Tibial nerve (tissue), 4 donors: ENCODE measurements at regions not wholly inside any gene's neighbourhood (a gene's known extent, or its start where the extent isn't known, plus 50 kb on each side); places are given as distances from the start of the nearest gene placed in this dataset.
A peak's percentile ranks its signal among the peaks of the same experiment; 100 is the strongest.

Source experiments
- DNase-seq, 2 donors: peaks; one replicate each; pipeline ENCODE4 v3.0.0-alpha.2; 2019; ENCODE audit warnings: low spot score in 2 of 2
- H3K27ac ChIP-seq, 4 donors: fragments of 200-600 bp; sonication (generic) in 3 of 4; one replicate each; pipeline ENCODE4 v1.5.1; 2017 to 2019; ENCODE audit warnings: mild to moderate bottlenecking in 1 of 4
- H3K27me3 ChIP-seq, 2 donors: fragments of 200-600 bp; sonication (generic) in 1 of 2; one replicate each; pipeline versions ENCODE4 v1.5.1 to v1.6.0; 2017 to 2019
- H3K36me3 ChIP-seq, 3 donors: fragments of 200-600 bp; sonication (generic); one replicate each; pipeline ENCODE4 v1.5.1; 2018 to 2019
- H3K4me1 ChIP-seq, 4 donors: fragments of 200-600 bp; sonication (generic) in 3 of 4; one replicate each; pipeline ENCODE4 v1.5.1; 2017 to 2019
- H3K4me3 ChIP-seq, 4 donors: fragments of 200-600 bp; sonication (generic) in 3 of 4; one replicate each; pipeline ENCODE4 v1.5.1; 2017 to 2019; ENCODE audit warnings: mild to moderate bottlenecking in 1 of 4, moderate library complexity in 1 of 4
- H3K9me3 ChIP-seq, 4 donors: fragments of 200-600 bp; sonication (generic) in 3 of 4; one replicate each; pipeline ENCODE4 v1.5.1; 2017 to 2019
- CTCF ChIP-seq, 5 experiments: fragments of 200-600 bp in 3 of 5; fragments of 450-650 bp in 2 of 5; sonication (generic) in 3 of 5; IDR thresholded peaks; one replicate each; pipeline ENCODE4 v1.5.1; 2016 to 2019; ENCODE audit warnings: antibody characterized with exemption in 5 of 5, mild to moderate bottlenecking in 3 of 5, moderate library complexity in 2 of 5
- EP300 ChIP-seq, 2 donors: sonication (generic); formaldehyde crosslinking; IDR thresholded peaks; one replicate each; pipeline ENCODE4 v1.6.1; 2017; ENCODE audit warnings: antibody characterized with exemption in 2 of 2, mild to moderate bottlenecking in 1 of 2
- POLR2A ChIP-seq, 2 donors: fragments of 450-650 bp; IDR thresholded peaks; one replicate each; pipeline ENCODE4 v1.6.1; 2017; ENCODE audit warnings: antibody characterized with exemption in 2 of 2, mild to moderate bottlenecking in 2 of 2, moderate library complexity in 2 of 2
- WGBS, 2 donors: methylation state at CpG; one replicate each; pipeline ENCODE4 v1.1.5; 2018; 5-methylcytosine and 5-hydroxymethylcytosine counted together

- no peaks in the 10 kb centered on the region for H3K36me3 ChIP-seq
- no peaks in the 10 kb centered on the region for H3K27me3 ChIP-seq
- DNase-seq, result no peak
- no peak for TF ChIP-seq POLR2A (IDR thresholded peaks at IDR 0.05)
- no peak for TF ChIP-seq EP300 (IDR thresholded peaks at IDR 0.05)
- TF ChIP-seq CTCF (IDR thresholded peaks at IDR 0.05), result no peak
- no peaks in the 10 kb centered on the region for H3K9me3 ChIP-seq
- WGBS, 2 donors, result 13 to 19% methylated on average over 1 of the region's 1 CpG
- peak overlapping the region in 1 of 4 donors; percentile 5 for H3K27ac ChIP-seq
- H3K4me3 ChIP-seq, result no peak overlapping the region
- peaks cover 0 to 3% (median 0%) of the 10 kb centered on the region in 4 donors for H3K4me1 ChIP-seq
These were observed 70.7 kb downstream of the SOX2 start for GRCh38 chr3:181782306-181782954.

- no peak overlapping the region for H3K4me3 ChIP-seq
- no peaks in the 10 kb centered on the region for H3K27me3 ChIP-seq
- WGBS, 2 donors, result 34 to 40% methylated on average over 7 of the region's 7 CpGs
- peak overlapping the region in 2 of 4 donors; percentile 60 to 65 for H3K27ac ChIP-seq
- TF ChIP-seq POLR2A (IDR thresholded peaks at IDR 0.05) (no peak), EP300 (IDR thresholded peaks at IDR 0.05) (no peak), CTCF (IDR thresholded peaks at IDR 0.05) (no peak)
- H3K36me3 ChIP-seq, result no peaks in the 10 kb centered on the region
- no peak for DNase-seq
- H3K4me1 ChIP-seq, result peaks cover 0 to 12% (median 3%) of the 10 kb centered on the region in 4 donors
- H3K9me3 ChIP-seq, result no peaks in the 10 kb centered on the region
These were observed 78.8 kb downstream of the SOX2 start for GRCh38 chr3:181790561-181790960.

- Histone ChIP-seq H3K27me3 (no peaks in the 10 kb centered on the region), H3K36me3 (no peaks in the 10 kb centered on the region), H3K4me3 (no peak overlapping the region), H3K9me3 (no peaks in the 10 kb centered on the region), H3K27ac (peak overlapping the region in 3 of 4 donors; percentile 4 to 65 (median 60)), H3K4me1 (peaks cover 0 to 12% (median 3%) of the 10 kb centered on the region in 4 donors)
- no peak for DNase-seq
- no peak for TF ChIP-seq POLR2A (IDR thresholded peaks at IDR 0.05)
- no peak for TF ChIP-seq CTCF (IDR thresholded peaks at IDR 0.05)
- TF ChIP-seq EP300 (IDR thresholded peaks at IDR 0.05), result no peak
- WGBS, 2 donors, result 34 to 39% methylated on average over 7 of the region's 7 CpGs
These were observed 79.6 kb downstream of the SOX2 start for GRCh38 chr3:181791056-181791955.

- no peak overlapping the region for H3K27ac ChIP-seq
- no peaks in the 10 kb centered on the region for H3K9me3 ChIP-seq
- H3K27me3 ChIP-seq, result no peaks in the 10 kb centered on the region
- TF ChIP-seq POLR2A (IDR thresholded peaks at IDR 0.05) (no peak), EP300 (IDR thresholded peaks at IDR 0.05) (no peak), CTCF (IDR thresholded peaks at IDR 0.05) (no peak)
- DNase-seq, result no peak
- WGBS, 2 donors, result 74 to 79% methylated on average over 7 of the region's 7 CpGs
- no peaks in the 10 kb centered on the region for H3K36me3 ChIP-seq
- H3K4me3 ChIP-seq, result no peak overlapping the region
- H3K4me1 ChIP-seq, result peaks cover 0 to 14% (median 3%) of the 10 kb centered on the region in 4 donors
These were observed 81.3 kb downstream of the SOX2 start for GRCh38 chr3:181793006-181793405.
